ENCODE measurements at regions not wholly inside any gene's neighbourhood (a gene's known extent, or its start where the extent isn't known, plus 50 kb on each side); places are given as distances from the start of the nearest gene placed in this dataset.

DNA sequence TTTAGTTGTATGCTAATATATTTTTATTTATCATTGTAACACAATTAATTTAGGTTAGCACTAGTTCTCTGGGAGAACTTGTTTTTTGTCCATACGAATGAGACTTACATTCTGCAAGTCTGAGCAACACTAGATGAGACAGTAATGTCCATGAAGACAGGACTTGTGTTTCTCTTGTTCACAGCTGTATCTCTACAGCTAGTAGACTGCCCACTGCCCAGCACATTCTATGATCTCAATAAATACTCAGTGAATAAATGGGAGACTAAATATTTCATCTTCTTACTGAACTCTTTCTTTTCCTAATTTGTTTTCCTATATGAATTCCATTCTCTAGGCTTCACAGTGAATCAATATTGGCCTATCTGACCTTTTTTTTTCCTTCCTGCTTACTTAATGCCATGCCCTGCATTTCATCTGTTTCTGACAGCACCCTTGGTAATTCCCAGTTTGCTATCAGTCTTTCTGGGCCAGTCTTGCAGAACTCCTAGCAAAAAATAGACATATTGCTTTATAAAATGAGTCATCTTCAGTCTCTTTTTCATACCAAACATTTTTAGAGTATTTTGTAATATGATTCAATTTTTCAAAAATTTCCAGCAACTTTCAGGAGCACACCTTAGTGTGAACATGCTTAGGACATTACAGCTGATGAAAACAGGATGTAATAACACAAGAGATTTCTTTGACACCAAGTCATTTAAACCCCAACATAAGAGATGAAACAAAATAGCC lies 185.5 kb upstream of the ATP2B1 start:
- Mint-ChIP-seq H3K27me3 (no peaks in the 10 kb centered on the region), H3K4me1 (peaks cover 23% of the 10 kb centered on the region), H3K36me3 (peaks cover 3% of the 10 kb centered on the region), H3K27ac (no peak overlapping the region), H3K4me3 (no peak overlapping the region), H3K9me3 (peaks cover 6% of the 10 kb centered on the region)
- ATAC-seq (ENCODE audit: low read depth) (no peak), DNase-seq (ENCODE audit: low spot score in 2 of 2) (no peak)

DNA sequence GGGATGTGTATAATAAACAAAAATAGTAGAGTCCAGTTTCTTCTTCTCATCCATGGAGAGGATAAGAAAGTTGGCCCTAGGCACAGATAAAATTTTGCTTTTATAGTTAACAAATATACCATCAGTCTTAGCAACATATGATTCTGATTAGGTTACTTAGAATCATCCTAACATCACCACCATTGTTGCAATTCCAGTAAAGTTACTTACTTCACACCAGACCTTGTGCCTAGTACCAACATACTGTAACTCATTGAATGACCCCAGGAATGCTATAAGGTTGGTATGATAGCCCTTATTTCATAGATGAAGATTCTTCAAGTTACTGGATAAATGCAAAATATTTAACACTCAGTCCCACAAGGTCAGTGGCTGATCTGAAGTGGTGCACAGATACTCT lies 183.8 kb upstream of the ATP2B1 start:
- Mint-ChIP-seq H3K9me3 (peaks cover 6% of the 10 kb centered on the region), H3K4me3 (no peak overlapping the region), H3K27me3 (no peaks in the 10 kb centered on the region), H3K36me3 (peaks cover 3% of the 10 kb centered on the region), H3K27ac (peak overlapping the region; percentile 58), H3K4me1 (peaks cover 23% of the 10 kb centered on the region)
- DNase-seq (ENCODE audit: low spot score in 2 of 2) (no peak), ATAC-seq (ENCODE audit: low read depth) (no peak)

DNA sequence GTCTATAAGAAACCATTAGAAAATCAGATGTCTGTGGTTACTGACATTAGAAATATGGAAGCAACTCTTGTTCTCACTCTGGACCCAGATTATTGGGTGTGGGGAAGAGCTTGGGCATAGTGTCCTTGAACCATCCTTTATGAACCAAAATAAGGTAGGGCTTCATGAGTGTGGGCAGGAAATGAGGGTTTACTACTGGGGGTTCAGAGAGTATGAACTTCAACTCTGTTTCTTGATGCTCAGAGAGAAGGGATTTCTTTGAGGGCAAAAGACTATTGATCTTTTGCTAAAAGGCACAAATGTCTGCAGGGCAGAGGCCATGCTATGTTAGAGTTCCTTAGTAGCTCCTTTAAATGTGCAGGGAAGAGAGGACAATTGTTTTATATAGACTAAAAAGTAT lies 183.3 kb upstream of the ATP2B1 start:
- H3K27me3 Mint-ChIP-seq: no peaks in the 10 kb centered on the region
- no peak overlapping the region for H3K27ac Mint-ChIP-seq
- no peak for DNase-seq (ENCODE audit: low spot score in 2 of 2)
- peaks cover 3% of the 10 kb centered on the region for H3K36me3 Mint-ChIP-seq
- no peak for ATAC-seq (ENCODE audit: low read depth)
- peaks cover 23% of the 10 kb centered on the region for H3K4me1 Mint-ChIP-seq
- peaks cover 4% of the 10 kb centered on the region for H3K9me3 Mint-ChIP-seq
- no peak overlapping the region for H3K4me3 Mint-ChIP-seq

DNA sequence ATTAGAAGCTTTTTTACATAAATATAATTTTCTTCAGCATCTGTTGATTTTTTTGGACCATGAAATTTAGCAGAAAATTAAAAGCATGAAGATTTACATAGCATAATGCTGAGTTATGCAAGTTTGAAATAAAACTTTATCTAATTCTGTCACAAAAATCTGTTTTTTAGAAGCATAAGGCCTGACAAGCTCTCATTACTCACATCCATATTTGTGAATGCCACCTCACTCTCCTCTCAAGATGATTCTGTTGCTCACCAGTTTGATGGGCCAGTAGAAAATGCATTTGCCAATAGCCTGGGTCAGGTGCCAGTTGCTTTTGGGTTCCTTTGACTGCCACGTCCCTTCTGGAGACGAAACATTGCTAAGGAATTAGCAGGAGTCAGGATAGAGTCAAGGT lies 181.5 kb upstream of the ATP2B1 start:
- peaks cover 4% of the 10 kb centered on the region for H3K9me3 Mint-ChIP-seq
- H3K4me1 Mint-ChIP-seq: peaks cover 19% of the 10 kb centered on the region
- H3K27ac Mint-ChIP-seq: no peak overlapping the region
- peaks cover 3% of the 10 kb centered on the region for H3K36me3 Mint-ChIP-seq
- DNase-seq (ENCODE audit: low spot score in 2 of 2) (no peak), ATAC-seq (ENCODE audit: low read depth) (no peak)
- no peak overlapping the region for H3K4me3 Mint-ChIP-seq
- H3K27me3 Mint-ChIP-seq: no peaks in the 10 kb centered on the region

DNA sequence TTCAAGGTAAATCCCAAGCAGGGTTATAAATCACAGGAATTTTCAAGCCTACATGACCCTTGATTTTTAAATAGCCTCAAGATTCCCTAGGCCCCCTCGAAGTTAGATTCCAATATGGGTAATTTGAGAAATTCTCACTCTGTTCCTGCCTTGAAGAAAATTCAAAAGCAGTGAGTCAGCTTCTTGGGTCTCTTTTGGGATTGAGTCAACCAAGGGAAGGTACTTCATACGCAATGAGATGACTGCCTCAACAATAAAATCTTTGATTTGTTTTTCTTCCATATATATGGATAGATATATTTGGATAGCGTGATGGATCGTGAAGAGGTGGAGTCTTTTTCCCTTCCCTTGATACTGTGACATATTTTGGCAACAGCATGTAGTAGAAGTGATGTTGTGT lies 180.4 kb upstream of the ATP2B1 start:
- ATAC-seq (ENCODE audit: low read depth) (no peak), DNase-seq (ENCODE audit: low spot score in 2 of 2) (no peak)
- H3K27me3 Mint-ChIP-seq: no peaks in the 10 kb centered on the region
- no peak overlapping the region for H3K4me3 Mint-ChIP-seq
- no peak overlapping the region for H3K27ac Mint-ChIP-seq
- peaks cover 4% of the 10 kb centered on the region for H3K9me3 Mint-ChIP-seq
- H3K4me1 Mint-ChIP-seq: peaks cover 16% of the 10 kb centered on the region
- peaks cover 3% of the 10 kb centered on the region for H3K36me3 Mint-ChIP-seq

DNA sequence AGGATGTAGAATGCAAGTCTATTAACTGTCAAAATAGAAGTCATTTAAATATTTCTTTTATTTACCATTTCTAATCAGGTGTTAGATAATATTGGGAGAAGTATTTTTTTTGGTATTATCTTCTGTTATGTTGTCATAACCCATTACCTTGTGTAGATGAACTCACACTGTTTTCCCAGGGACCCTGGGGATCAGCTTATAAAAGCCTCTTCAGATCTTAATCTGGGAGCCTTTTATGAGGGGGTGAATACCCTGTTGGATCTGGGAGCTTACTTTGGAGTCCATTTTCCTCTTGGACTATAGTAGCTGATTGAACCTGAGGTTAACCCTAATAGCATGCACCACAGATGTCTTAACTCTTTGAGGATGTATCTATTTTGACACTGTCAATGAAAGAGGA lies 176.3 kb upstream of the ATP2B1 start:
- no peaks in the 10 kb centered on the region for H3K27me3 Mint-ChIP-seq
- peaks cover 21% of the 10 kb centered on the region for H3K4me1 Mint-ChIP-seq
- H3K9me3 Mint-ChIP-seq: no peaks in the 10 kb centered on the region
- no peak overlapping the region for H3K27ac Mint-ChIP-seq
- no peak overlapping the region for H3K4me3 Mint-ChIP-seq
- H3K36me3 Mint-ChIP-seq: no peaks in the 10 kb centered on the region
- no peak for DNase-seq (ENCODE audit: low spot score in 2 of 2)
- ATAC-seq (ENCODE audit: low read depth): no peak

DNA sequence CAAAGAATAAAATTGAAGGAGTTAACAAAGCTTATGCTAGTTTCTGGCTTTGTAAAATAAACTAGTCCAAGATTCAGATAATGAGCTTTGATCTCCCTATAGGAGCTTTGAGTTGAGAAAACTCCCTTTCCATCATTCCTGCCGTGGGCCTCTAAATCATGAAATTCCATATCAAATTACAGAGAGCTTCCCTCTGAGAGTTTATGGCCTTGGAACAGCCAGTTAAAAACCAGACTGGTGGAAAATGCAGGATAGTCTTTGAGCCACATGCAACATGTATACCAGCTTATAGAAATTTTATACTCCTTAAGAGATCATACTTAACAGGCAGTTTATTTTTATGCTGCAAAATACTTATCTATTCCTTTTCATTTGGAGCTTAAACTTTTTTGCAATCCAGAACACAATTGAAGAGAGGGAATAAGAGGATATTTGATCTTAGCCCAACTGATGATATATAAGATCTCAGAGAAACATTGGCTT lies 175.8 kb upstream of the ATP2B1 start:
- no peaks in the 10 kb centered on the region for H3K27me3 Mint-ChIP-seq
- DNase-seq (ENCODE audit: low spot score in 2 of 2): no peak
- peak overlapping the region; percentile 99 for H3K27ac Mint-ChIP-seq
- H3K9me3 Mint-ChIP-seq: no peaks in the 10 kb centered on the region
- peaks cover 21% of the 10 kb centered on the region for H3K4me1 Mint-ChIP-seq
- H3K36me3 Mint-ChIP-seq: no peaks in the 10 kb centered on the region
- H3K4me3 Mint-ChIP-seq: no peak overlapping the region
- ATAC-seq (ENCODE audit: low read depth): no peak

DNA sequence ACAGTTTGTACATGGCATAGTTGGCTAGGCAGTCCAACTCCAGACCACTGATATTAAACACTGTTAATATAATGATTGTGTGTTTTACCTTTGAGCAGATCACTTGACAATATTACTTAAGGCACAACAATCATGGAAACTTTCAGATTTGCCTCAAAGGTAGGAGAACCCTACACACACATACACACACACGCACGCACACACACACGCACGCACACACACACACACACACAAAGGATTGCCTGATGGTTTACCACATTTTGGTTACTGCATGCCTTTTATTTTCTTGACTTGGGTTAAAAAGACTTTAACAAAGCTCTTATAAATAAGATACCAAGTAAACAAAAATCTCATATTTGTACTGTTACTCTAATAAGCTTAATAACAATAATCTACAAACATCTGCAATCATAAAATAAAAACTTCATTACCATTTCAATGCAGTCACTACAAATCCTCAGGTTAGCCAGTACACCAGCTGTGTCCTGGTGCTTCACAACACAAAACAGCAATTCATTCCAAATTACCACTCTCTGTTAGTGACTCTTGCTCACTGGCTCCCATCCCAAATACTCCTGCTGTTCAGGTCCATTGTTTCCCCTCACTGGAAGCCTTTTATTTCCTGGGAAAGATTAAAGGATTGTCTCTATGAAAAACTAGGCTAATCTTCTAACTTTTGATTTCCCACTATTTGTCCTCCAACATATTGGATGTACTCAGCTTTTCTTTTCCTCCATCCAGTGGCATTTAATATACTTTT lies 175.2 kb upstream of the ATP2B1 start:
- H3K27ac Mint-ChIP-seq: peak overlapping the region; percentile 99
- no peaks in the 10 kb centered on the region for H3K9me3 Mint-ChIP-seq
- ATAC-seq (ENCODE audit: low read depth): no peak
- DNase-seq (ENCODE audit: low spot score in 2 of 2): no peak
- no peak overlapping the region for H3K4me3 Mint-ChIP-seq
- peaks cover 22% of the 10 kb centered on the region for H3K4me1 Mint-ChIP-seq
- no peaks in the 10 kb centered on the region for H3K27me3 Mint-ChIP-seq
- no peaks in the 10 kb centered on the region for H3K36me3 Mint-ChIP-seq

DNA sequence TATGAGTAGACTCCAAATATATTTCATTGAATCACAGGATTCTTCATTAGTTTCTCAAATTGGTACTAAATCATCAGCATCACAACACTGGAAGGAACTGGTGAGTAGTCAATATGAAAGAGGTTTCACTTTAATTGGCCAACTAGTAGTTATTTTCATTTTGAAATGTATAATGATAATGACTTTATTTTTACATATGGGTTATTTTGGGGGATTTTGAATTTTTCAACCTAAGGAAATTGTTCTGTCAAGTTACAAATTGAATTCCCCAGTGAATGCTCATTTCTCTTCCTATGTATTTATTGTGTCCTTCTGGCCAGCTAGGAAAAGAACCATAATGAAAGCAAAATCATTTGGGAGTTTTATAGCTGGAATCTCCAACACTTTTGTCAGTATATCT lies 174.2 kb upstream of the ATP2B1 start:
- ATAC-seq (ENCODE audit: low read depth) (no peak), DNase-seq (ENCODE audit: low spot score in 2 of 2) (no peak)
- no peaks in the 10 kb centered on the region for H3K36me3 Mint-ChIP-seq
- H3K4me1 Mint-ChIP-seq: peaks cover 28% of the 10 kb centered on the region
- H3K4me3 Mint-ChIP-seq: no peak overlapping the region
- H3K9me3 Mint-ChIP-seq: no peaks in the 10 kb centered on the region
- no peaks in the 10 kb centered on the region for H3K27me3 Mint-ChIP-seq
- peak overlapping the region; percentile 99 for H3K27ac Mint-ChIP-seq

DNA sequence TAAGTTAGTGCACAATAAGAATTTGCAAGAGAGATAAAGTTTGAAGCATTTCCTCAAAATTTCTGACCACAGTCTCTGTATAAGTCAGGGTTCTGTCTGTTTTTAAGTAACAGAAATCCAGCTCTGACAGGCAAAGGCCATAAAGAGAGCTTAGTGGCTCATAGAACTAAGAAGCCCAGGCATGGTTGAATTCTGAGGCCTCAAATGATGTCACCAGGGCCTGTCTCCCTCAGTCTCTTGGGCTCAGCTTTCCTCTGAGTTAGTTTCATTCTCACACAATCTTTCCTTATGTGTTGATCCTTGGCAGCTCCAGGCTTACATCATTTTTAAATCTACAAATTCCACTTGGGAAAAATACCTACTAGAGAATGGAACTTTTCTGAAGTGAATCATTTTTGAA lies 173.4 kb upstream of the ATP2B1 start:
- DNase-seq (ENCODE audit: low spot score in 2 of 2) (no peak), ATAC-seq (ENCODE audit: low read depth) (peak; percentile 32)
- Mint-ChIP-seq H3K27ac (peak overlapping the region; percentile 99), H3K9me3 (peaks cover under 1% of the 10 kb centered on the region), H3K4me3 (no peak overlapping the region), H3K4me1 (peaks cover 29% of the 10 kb centered on the region), H3K36me3 (no peaks in the 10 kb centered on the region), H3K27me3 (no peaks in the 10 kb centered on the region)

DNA sequence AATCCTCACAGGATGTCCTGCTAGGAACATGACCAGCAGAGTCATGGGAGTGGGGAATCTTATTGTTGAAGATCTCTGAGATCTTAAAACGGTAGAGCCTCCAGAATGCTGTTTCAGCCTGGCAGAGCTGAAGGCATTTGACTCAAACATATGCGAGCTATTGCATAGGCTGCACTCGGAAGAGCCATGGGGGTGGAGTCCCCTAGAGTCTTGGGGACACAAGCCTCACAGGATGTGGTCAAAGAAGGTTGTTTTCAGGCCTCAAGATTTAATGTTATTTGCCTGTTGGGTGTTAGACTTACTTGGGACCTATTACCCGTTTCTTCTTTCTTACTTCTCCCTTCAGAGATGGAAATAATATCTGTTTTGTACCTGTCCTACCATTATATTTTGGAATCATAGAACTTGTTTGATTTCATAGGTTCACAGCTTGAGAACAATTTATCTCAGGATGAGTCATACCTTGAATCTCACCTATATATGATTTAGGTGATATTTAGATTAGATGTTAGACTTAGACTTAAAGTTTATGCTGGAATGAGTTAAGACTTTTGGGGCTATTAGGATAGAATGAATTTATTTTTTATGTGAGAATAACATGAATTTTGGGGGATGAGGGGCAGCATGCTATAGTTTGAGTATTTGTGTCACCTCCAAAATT lies 172.2 kb upstream of the ATP2B1 start:
- DNase-seq (ENCODE audit: low spot score in 2 of 2) (peak; percentile 40 to 66), ATAC-seq (ENCODE audit: low read depth) (peak; percentile 92)
- Mint-ChIP-seq H3K9me3 (peaks cover 3% of the 10 kb centered on the region), H3K36me3 (no peaks in the 10 kb centered on the region), H3K4me3 (peak overlapping the region; percentile 78), H3K4me1 (peaks cover 32% of the 10 kb centered on the region), H3K27me3 (no peaks in the 10 kb centered on the region), H3K27ac (peak overlapping the region; percentile 99)

DNA sequence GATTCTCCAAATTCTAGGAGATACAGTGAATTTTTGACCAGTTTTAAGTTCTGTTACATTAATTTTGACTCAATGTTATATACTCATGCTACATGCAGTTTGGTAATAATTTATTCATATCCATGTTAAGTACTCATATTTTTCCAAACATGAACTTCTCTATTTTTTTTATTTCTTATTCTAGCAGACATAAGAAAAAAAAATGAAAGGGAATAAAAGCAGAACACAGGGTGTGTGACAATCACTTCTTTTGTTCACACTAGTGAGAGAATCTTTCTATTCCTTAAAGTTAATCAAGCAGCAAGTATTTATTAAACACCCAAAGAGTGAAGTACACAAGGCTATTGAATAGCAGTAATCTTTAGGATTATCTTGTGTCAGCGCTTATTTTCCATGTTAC lies 171.1 kb upstream of the ATP2B1 start:
- Mint-ChIP-seq H3K9me3 (peaks cover 3% of the 10 kb centered on the region), H3K27ac (peak overlapping the region; percentile 99), H3K27me3 (no peaks in the 10 kb centered on the region), H3K4me3 (no peak overlapping the region), H3K4me1 (peaks cover 32% of the 10 kb centered on the region), H3K36me3 (no peaks in the 10 kb centered on the region)
- no peak for ATAC-seq (ENCODE audit: low read depth)
- DNase-seq (ENCODE audit: low spot score in 2 of 2): no peak

DNA sequence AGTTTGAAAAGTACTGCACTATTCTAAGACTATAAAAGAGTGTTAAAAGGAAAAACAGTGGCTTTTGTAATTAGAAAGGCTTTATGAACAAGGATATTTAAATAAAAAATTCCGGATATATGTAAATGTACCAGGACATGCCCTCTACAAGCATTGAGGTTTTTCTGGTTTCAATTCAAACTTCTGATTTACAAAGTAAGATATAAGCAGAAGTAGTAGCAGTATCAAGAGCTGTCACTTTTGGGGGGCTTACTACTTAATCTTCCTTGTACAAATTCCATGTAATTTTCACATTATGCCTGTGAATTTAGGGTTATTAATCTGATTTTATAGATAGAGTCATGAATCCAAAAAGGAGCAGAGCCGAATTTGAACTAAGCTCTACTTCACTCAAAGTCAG lies 170.3 kb upstream of the ATP2B1 start:
- Mint-ChIP-seq H3K27me3 (no peaks in the 10 kb centered on the region), H3K4me1 (peaks cover 32% of the 10 kb centered on the region), H3K4me3 (peak overlapping the region; percentile 32), H3K36me3 (no peaks in the 10 kb centered on the region), H3K9me3 (peaks cover 3% of the 10 kb centered on the region), H3K27ac (peak overlapping the region; percentile 99)
- peak; percentile 18 for ATAC-seq (ENCODE audit: low read depth)
- DNase-seq (ENCODE audit: low spot score in 2 of 2): no peak

DNA sequence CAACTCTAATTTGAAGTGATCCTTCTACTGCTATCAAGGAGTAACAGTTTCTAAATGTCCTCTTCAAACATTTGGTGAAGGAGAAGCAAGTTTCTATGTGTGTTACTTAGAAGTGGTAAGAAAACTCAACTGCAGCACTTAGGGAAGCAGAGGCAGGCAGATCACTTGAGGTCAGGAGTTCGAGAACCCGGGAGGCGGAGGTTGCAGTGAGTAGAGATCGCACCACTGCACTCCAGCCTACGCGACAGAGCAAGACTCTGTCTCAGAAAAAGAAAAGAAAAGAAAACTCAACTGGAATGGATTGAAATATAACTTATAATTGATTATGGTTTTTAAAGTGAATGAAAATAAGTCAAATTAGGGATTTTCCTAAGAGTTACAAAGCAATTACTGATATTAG lies 169.7 kb upstream of the ATP2B1 start:
- H3K4me1 Mint-ChIP-seq: peaks cover 32% of the 10 kb centered on the region
- ATAC-seq (ENCODE audit: low read depth) (no peak), DNase-seq (ENCODE audit: low spot score in 2 of 2) (no peak)
- H3K27me3 Mint-ChIP-seq: no peaks in the 10 kb centered on the region
- H3K36me3 Mint-ChIP-seq: no peaks in the 10 kb centered on the region
- peak overlapping the region; percentile 76 for H3K4me3 Mint-ChIP-seq
- H3K9me3 Mint-ChIP-seq: peaks cover 3% of the 10 kb centered on the region
- H3K27ac Mint-ChIP-seq: peak overlapping the region; percentile 99
